HL-60 (cell line): ENCODE measurements at regions not wholly inside any gene's neighbourhood (a gene's known extent, or its start where the extent isn't known, plus 50 kb on each side); places are given as distances from the start of the nearest gene placed in this dataset.

ENCODE experiments used
- GABPA ChIP-seq: IDR thresholded peaks from 2 replicates; pipeline ENCODE4 v1.6.1; 2012; ENCODE audit warnings: low read depth
- POLR2AphosphoS5 ChIP-seq: IDR thresholded peaks from 2 replicates; pipeline ENCODE4 v1.6.1; 2012; ENCODE audit warnings: low read depth
- SPI1 ChIP-seq: IDR thresholded peaks from 2 replicates; pipeline ENCODE4 v1.6.1; 2012; ENCODE audit warnings: low read depth, mild to moderate bottlenecking, borderline replicate concordance
- TF ChIP-seq, protein P1 (sequence below): IDR thresholded peaks from one replicate; pipeline ENCODE4 v1.5.1; 2011; ENCODE audit warnings: low read length, control low read depth, inconsistent platforms; ENCODE audit not compliant: insufficient read depth
- TF ChIP-seq, protein P2 (sequence below): IDR thresholded peaks from 2 replicates; pipeline ENCODE4 v1.6.1; 2012; ENCODE audit warnings: low read depth; ENCODE audit not compliant: insufficient replicate concordance

DNA sequence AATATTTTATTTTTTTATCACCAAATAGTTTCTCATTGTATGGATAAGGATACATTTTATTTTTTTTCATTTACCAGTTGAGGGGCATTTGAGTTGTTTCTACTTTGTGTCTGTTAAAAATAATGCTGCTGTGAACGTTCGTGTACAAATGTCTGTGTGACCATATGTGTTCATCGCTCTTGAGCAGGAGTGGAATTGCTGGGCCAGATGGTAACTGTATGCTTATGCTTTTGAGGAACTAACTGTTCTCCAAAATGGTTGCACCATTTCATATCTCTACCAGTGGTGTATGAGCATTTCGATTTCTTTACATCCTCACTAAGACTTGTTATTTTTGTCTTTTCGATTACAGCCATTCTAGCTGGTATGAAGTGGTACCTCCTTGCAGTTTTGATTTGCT, 212.5 kb upstream of the N4BP1 start:
- TF ChIP-seq, protein P1, sequence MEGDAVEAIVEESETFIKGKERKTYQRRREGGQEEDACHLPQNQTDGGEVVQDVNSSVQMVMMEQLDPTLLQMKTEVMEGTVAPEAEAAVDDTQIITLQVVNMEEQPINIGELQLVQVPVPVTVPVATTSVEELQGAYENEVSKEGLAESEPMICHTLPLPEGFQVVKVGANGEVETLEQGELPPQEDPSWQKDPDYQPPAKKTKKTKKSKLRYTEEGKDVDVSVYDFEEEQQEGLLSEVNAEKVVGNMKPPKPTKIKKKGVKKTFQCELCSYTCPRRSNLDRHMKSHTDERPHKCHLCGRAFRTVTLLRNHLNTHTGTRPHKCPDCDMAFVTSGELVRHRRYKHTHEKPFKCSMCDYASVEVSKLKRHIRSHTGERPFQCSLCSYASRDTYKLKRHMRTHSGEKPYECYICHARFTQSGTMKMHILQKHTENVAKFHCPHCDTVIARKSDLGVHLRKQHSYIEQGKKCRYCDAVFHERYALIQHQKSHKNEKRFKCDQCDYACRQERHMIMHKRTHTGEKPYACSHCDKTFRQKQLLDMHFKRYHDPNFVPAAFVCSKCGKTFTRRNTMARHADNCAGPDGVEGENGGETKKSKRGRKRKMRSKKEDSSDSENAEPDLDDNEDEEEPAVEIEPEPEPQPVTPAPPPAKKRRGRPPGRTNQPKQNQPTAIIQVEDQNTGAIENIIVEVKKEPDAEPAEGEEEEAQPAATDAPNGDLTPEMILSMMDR: no peak
- TF ChIP-seq SPI1 (no peak), POLR2AphosphoS5 (no peak), GABPA (no peak)
- TF ChIP-seq, protein P2, sequence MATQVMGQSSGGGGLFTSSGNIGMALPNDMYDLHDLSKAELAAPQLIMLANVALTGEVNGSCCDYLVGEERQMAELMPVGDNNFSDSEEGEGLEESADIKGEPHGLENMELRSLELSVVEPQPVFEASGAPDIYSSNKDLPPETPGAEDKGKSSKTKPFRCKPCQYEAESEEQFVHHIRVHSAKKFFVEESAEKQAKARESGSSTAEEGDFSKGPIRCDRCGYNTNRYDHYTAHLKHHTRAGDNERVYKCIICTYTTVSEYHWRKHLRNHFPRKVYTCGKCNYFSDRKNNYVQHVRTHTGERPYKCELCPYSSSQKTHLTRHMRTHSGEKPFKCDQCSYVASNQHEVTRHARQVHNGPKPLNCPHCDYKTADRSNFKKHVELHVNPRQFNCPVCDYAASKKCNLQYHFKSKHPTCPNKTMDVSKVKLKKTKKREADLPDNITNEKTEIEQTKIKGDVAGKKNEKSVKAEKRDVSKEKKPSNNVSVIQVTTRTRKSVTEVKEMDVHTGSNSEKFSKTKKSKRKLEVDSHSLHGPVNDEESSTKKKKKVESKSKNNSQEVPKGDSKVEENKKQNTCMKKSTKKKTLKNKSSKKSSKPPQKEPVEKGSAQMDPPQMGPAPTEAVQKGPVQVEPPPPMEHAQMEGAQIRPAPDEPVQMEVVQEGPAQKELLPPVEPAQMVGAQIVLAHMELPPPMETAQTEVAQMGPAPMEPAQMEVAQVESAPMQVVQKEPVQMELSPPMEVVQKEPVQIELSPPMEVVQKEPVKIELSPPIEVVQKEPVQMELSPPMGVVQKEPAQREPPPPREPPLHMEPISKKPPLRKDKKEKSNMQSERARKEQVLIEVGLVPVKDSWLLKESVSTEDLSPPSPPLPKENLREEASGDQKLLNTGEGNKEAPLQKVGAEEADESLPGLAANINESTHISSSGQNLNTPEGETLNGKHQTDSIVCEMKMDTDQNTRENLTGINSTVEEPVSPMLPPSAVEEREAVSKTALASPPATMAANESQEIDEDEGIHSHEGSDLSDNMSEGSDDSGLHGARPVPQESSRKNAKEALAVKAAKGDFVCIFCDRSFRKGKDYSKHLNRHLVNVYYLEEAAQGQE: no peak
